Inferior parietal cortex (tissue), 1 donor: ENCODE measurements at regions not wholly inside any gene's neighbourhood (a gene's known extent, or its start where the extent isn't known, plus 50 kb on each side); places are given as distances from the start of the nearest gene placed in this dataset.
"Not testable (repeated sequence)": the region's sequence is repeated elsewhere in the genome, so short reads cannot be mapped to it uniquely, and the experiment has no call there.

Experiments used
- DNase-seq: peaks from one replicate; pipeline ENCODE4 v3.0.0-alpha.2; 2016; ENCODE audit errors: extremely low spot score

DNA sequence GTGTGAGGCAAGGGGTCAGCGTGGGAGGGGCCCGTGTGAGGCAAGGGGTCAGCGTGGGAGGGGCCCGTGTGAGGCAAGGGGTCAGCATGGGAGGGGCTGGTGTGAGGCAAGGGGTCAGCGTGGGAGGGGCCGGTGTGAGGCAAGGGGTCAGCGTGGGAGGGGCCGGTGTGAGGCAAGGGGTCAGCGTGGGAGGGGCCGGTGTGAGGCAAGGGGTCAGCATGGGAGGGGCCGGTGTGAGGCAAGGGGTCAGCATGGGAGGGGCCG lies 119.2 kb downstream of the SEPTIN14 start:
- DNase-seq, result not testable (repeated sequence)

DNA sequence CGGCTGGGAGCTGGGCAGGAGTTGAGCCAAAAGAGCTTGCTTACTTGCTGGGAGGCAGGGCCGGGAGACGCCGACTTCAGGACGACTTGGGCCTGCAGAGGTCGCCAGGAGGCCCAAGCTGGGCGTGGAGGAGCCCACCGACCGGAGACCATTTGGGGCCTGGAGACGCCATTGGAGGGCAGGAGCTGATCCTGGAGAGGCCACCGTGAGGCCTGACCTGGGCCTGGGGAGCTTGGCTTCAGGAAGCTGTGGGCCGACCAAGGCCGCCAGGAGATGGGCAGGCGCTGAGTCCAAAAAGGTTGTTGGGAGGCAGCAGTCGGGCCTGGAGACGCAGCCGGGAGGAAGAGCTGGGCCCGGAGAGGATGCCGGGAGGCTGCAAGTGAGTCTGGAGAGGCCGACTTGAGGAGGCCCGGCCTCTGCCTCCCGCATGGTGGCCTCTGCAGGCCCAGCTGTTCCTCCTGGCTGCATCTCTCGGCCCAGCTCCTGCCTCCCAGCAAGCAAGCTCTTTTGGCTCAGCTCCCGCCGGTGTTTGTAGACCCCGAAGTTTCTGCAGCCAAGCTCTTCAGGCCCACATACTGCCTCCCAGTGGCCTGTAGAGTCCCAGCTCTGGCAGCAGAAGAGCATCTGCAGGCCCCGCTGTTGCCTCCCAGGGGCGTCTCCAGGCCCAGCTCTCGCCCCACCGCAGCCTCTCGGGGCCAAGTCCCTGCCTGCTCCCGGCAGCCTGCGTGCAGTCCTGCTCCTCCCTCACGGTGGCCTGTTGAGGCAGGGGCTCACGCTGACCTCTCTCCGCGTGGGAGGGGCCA lies 119.7 kb downstream of the SEPTIN14 start:
- not testable (repeated sequence) for DNase-seq

DNA sequence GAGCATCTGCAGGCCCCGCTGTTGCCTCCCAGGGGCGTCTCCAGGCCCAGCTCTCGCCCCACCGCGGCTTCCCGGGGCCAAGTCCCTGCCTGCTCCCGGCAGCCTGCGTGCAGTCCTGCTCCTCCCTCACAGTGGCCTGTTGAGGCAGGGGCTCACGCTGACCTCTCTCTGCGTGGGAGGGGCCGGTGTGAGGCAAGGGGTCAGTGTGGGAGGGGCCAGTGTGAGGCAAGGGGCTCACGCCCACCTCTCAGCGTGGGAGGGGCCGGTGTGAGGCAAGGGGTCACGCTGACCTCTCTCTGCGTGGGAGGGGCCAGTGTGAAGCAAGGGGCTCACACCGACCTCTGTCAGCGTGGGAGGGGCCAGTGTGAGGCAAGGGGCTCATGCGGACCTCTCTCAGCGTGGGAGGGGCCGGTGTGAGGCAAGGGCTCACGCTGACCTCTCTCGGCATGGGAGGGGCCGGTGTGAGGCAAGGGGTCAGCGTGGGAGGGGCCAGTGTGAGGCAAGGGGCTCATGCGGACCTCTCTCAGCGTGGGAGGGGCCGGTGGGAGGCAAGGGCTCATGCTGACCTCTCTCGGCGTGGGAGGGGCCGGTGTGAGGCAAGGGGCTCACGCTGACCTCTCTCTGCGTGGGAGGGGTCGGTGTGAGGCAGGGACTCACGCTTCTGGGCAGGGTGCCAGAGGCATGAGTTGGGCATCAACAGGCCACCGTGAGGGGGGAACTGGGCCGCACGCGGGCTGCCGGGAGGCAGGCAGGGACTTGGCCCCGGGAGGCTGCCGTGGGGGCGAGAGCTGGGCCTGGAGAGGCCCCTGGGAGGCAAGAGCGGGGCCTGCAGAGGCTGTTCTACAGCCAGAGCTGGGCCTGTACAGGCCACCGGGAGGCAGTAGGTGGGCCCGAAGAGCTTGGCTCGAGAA lies 120.6 kb downstream of the SEPTIN14 start:
- not testable (repeated sequence) for DNase-seq

DNA sequence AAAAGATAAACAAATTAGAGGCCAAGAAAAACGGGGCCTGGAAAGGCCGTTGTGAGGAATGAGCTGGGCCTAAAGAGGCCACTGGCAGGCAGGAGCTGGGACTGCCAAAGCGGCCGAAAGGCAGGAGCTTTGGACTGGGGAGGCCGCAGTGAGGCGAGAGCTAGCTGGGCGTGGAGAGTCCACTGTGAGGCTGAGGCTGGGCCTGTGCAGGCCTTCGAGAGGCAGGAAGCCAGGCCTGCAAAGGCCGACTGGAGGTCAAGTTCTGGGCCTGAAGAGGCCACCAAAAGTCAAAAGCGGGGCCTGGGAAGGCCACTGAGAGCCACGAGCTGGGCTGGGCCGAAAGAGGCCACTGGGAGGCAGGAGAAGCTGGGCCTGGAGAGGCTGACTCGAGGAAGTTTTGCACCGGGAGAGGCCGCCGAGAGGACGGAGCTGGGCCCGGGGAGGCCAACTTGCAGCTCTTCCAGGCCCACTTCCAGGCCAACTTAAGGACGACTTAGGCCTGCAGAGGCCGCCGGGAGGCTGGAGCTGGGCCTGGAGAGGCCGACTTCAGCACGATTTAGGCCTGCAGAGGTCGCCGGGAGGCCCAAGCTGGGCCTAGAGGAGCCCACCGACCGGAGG lies 121.8 kb downstream of the SEPTIN14 start:
- not testable (repeated sequence) for DNase-seq

DNA sequence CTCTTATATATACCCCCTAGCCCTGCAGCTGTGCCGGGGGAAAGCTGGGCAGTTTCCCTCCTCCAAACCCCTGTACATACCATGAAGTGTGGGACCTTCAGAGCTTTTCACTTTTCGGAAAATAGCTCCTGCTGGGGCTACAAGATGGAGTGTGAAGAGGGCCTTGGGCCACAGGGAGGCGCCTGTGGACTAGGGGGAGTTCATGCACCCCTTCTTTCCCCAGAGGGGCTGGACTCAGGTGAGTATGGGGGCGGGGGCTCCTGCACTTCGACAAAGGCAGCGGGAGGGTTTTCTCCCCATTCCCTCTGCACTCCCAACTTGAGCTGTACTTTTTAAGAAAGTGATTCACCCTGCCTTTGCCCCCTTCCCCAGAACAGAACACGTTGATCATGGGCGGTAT lies 122.5 kb downstream of the SEPTIN14 start:
- not testable (repeated sequence) for DNase-seq

DNA sequence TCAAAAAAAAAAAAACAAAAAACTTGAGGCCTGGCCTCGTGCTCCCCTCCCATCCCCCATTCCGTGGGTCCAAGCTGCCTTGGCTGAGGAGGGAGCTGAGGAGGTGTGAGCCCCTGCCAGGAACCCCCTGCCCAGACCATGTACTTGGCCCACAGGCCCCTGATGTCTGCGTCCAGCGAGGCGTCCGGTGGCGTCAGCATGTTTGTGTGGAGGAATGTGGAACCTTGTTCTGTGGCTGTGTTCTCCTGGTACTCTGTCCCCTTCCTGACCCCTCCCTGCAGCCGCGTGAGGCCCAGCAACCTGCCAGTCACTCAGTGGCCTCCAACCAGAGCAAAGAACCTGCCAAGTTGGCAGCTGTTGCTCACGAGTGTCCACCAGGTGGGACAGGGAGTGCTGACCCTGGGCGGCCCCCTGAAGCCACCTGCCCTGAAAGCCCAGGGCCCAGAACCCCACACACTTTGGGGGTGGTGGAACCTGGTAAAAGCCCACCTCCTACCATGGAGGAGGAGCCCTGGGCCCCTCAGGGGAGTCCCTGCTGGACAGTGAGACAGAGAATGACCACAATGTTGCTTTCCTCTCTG lies 125.8 kb downstream of the SEPTIN14 start:
- DNase-seq, result not testable (repeated sequence)

DNA sequence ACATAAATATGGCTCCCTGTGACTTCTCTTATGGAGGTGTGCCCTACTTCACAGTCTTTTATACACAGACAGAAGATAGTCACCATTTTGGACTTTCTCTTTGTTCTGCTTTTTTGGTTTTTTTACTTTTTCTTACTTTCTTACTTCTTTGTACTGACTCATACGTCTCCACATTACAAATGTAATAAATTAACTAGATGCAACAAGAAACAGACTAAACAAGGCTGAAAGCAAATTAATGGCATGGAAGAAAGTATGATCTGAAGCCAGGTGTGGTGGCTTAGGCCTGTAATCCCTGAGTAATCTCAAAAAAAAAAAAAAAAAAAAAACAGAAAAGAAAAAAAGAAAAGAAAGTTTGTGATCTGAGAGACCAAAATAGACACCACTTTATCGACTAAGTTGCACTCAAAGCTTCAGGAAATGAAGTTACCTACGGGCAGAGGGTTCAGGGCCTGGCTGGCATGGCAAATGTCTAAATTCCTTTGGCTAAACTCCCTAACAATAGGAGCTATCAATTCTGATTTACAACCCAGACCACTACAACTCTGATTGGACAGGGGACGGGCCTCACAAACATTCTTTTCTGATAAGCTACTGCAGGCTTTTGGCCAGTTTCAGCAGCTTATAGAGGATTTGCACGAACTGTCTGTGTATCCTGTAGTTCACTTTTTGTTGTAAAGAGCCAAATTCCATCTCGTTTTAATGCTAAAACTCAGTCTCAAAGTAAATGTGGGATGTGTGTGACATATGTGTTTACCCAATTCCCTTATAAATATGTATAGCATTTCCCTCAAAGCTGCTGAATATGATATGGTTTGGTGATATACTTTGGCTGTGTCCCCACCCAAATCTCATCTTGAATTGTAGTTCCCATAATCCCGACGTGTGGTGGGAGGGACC lies 129.1 kb downstream of the SEPTIN14 start:
- DNase-seq, result no peak

DNA sequence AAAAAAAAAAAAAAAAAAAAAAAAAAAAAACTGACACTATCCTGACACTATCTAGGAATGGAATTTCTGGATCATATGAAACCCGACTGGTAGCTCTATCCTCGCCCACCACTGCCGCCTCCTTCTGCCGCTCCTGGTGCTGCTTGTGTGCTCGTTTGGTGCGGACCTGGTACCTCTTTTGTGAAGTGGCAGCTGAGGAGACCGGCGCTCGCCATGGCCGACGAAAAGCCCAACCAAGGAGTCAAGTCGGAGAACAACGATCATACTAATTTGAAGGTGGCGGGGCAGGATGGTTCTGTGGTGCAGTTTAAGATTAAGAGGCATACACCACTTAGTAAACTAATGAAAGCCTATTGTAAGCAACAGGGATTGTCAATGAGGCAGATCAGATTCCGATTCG lies 130.6 kb downstream of the SEPTIN14 start:
- no peak for DNase-seq

DNA sequence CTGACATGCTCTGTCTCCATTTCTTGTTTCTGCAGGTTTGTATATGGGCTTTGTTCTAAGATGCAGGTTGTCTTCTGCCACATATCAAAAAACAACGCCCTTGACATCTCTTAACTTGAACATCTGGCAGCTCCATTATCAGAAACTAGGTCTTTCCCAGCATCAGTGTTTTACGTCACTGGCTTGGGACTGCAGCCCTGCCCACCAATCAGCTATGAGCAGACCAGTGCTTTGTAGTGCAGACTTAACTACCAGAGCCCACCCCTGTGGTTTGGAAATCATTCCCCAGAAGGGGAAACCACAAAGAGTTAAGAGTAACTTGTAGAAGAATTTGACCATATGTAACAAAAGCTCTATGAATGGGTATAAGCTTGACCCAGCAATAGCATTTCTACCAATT lies 132.4 kb downstream of the SEPTIN14 start:
- no peak for DNase-seq

DNA sequence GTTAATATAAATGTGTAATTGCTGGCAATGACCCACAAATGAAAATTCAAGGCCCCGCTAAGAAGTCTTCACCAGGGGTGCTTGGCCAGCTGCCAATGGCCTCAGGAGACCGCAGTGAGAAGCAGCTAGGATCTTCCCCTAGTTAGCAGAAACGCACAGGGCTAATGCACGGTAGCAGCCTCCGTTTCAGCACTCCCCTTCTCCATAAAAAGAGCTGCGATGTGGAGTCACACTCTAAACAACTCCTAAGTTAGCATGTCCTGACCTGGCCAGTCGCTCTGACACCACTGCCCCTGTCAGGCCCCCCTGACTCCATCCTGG lies 139.0 kb downstream of the SEPTIN14 start:
- no peak for DNase-seq

DNA sequence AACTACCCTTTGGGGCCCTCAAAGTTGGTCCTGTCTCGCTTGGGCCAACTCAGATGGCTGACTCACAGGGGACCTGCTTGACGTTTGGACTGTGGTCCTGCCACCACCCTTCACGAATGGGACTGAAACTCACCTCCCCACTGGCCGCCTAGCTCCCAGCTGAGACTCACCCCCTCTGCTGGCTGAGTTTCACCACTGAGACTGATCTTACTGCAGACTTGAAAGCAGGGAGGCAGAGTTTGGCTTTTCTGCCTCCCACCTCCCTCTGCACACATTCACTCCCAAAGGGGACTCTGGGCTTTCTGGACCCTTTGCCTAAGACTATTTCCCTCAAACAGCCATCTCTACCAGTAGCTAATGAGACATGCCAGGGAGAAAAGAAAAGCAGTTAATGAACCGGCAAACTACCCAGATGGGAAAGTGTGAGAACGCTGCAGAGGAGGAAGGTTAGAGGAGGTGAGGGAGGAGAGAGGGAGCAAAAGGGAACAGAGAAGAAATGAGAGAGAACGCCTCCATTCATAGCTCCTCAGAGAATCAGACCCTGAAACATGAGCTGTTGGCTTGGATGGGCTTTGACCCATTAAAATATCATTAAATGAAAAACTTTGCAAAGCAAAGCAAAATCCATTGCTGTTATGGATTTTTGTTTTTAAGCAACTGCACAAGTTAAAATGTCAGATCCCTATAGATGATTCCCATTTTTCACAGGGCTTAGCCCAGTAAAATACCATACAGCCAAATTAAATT lies 139.5 kb downstream of the SEPTIN14 start:
- DNase-seq, result not testable (repeated sequence)

DNA sequence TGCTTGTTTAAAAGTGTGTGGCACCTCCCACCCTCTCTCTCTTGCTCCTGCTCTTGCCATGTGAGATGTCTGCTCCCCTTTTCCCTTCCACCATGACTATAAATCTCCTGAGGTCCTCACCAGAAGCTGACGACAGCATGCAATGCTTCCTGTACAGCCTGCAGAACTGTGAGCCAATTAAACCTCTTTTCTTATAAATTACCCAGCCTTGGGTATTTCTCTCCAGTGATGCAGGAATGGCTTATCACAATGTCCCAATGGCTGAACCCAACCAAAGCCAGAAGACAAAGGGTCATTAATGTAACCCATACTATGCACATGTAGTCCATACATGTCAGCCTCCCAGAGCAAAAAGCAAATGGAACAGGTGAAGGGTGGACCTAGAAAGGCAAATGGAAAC lies 141.5 kb downstream of the SEPTIN14 start:
- not testable (repeated sequence) for DNase-seq

DNA sequence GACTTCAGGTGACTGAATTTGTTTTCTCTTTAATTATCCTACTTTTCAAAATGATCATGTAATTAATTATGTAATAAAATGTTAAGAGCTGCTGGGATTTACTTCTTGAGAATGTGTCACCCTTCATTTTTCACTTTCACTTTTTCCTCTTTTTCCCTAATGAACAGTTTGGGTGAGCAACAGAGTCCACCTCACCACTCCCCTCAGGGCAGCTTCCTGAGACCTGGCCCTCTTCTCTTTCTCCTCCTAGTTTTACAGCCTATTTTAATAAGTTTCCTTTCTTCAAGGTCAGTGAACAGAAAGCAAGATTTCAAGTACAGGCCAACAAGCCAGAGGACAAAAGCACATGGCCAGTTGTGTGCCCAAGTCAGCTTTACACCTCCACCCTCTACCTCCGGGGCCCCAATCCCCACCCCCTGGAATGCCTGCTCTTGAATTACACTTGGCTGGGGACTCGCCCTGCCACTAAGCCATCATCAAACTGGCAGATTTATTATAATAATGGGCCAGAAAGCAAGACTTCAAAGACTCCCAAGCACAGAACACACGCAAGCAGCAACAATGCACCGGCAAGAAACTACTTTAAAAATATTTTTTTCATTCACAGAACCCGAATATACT lies 143.1 kb upstream of the VOPP1 start:
- DNase-seq, result not testable (repeated sequence)

DNA sequence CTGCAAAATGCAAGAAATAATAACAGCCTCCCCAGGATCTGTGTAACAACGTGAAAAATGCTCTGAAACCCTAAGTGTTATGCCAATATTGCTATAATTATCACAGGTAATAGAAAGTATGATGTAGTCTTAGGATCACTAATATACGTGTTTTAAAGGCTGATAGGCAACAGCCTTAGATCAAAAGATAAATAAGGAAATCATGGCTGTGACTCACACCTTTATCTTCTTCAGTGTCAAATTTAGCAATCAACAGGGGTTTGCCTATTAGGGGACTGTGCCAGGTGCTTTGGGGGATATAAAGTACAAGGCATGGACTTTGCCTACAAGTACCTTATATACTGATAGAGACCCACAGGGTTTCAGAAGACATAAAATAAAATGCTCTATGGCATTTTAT lies 142.1 kb upstream of the VOPP1 start:
- not testable (repeated sequence) for DNase-seq

DNA sequence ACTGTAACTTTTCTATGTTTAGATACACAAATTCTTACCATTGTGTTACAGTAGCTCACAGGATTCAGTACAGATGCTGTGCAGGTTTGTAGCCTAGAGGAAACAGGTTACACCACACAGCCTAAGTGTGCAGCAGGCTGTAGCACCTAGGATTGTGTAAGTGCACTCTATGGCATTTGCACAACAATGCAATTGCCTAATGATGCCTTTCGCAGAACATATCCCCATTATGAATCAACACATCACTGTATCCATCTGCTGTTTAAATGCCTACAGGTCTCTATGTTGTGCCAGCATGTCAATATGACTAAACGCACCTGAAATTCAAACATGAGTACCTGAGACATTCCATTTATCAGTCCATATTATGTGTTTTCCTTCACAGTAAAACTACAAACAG lies 138.0 kb upstream of the VOPP1 start:
- not testable (repeated sequence) for DNase-seq

DNA sequence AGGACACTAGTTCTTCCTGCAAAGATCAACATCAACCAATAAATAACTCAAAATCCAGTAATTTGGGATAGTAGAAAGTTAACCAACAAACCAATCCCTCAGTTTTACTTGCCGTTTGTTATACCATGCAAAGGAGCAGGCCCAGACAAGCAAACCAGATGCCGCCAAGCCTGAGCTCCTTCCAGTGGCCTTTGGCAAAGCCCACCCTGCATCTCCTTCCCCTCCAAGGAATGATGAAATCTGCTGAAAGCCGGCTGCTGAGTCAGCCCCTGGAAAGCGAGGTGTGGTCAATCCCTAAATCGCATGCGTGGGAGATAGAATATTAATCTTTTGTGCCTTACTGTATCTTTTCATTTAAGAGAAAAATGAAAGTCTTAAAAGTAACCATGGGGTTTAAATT lies 135.7 kb upstream of the VOPP1 start:
- not testable (repeated sequence) for DNase-seq

DNA sequence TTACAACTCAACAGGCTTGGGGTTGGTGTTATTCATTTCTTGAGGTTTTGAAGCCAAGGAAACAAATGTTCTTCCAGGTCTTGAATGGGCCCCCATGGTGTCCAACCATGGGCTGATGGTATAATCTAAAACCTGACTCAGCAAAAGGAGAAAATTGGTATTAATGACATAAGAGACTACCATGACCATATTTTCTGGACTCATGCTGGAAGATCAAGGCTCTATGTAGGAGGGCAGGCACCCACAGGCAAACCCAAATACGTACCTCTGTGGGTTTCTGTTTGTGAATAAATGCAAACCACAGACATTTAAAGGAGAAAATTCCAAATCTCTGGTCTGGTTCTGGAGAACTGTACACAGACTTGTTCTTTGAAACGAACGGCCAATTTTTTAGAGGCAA lies 135.1 kb upstream of the VOPP1 start:
- not testable (repeated sequence) for DNase-seq

DNA sequence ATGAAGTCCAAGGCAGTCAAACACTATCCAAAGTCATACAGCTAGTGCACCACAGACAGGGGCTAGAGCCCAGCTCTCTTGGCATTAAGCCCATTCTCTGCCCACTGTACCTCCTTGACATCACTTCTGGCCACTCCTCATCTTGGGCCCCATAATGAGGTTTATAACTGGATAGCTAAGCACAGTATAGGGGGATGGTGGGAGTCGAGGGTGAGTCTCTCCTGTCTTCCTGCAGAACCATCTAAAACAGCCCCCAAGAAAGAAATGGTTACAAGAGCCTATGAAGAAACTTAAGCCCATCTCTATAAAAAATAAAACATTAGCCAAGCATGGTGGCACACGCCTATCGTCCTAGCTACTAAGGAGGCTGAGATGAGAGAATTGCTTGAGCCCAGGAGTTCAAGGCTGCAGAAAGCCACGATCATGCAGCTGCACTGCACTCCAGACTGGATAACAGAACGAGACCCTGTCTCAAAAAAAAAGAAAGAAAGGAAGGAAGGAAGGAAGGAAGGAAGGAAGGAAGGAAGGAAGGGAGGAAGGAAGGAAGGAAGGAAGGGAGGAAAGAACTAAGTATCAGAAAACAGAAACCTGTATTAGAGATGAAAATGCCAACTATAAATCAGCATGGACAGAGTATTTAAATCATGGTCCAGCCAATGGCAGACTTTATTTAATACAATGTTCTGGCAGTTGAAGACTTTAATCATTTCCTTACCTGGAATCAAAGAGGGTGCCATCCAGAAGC lies 134.3 kb upstream of the VOPP1 start:
- not testable (repeated sequence) for DNase-seq

DNA sequence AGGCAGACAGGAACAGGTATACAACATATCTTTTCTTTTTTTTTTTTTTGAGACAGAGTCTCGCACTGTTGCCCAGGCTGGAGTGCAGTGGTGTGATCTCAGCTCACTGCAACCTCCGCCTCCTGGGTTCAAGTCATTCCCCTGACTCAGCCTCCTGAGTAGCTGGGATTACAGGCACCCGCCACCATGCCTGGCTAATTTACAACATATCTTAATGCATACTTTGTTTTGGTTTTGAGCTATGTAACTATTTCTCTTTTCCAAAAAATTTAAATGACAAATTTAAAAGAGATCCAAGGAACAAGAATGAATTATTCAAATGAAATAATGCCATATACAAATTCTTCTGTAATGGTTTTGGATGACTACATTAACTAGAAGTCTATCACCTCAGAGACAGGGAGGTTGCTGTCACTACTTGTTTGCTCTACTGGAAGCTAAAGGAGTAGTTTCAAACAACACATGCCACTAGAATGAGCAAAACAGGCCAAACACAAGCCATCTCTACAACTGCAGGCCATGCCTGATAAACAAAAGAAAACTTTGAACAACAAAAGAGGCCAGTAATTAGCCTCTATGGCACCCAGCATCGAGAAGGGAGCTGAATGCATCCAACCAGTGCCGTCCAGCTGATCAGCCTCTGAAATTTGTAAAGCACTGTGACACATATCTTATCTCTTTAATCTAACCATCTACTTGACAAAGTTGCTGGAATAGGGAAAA lies 133.6 kb upstream of the VOPP1 start:
- DNase-seq, result not testable (repeated sequence)
